ENCODE measurements at regions not wholly inside any gene's neighbourhood (a gene's known extent, or its start where the extent isn't known, plus 50 kb on each side); places are given as distances from the start of the nearest gene placed in this dataset.
"Not testable (repeated sequence)": the region's sequence is repeated elsewhere in the genome, so short reads cannot be mapped to it uniquely, and the experiment has no call there.

GRCh38 chr21:38041493-38041892, 125.2 kb upstream of the KCNJ6 start:
- no peak for DNase-seq (ENCODE audit: low spot score)

GRCh38 chr21:38042246-38042645, 126.0 kb upstream of the KCNJ6 start:
- DNase-seq (ENCODE audit: low spot score) = no peak

GRCh38 chr21:38048167-38048566, 131.9 kb upstream of the KCNJ6 start:
- DNase-seq (ENCODE audit: low spot score) = no peak

DNA sequence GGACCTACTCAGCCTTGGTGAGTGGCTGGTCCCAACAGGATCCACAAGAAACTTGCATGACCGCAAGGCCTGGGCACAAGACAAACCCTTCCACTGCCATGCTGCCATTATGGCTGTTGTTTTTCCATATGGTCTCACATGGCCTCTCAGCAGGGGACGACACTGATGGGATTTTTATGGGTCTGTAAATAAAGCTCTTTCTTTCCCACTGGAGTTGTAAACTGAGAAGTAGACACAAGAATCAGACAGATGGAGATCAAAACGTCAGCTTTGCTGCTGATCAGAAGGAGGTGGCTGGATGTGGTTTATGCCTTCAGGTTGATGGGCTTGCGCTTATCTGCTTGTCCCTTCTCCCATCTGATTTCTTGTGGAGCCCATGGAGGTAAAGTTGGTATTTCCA, 138.1 kb upstream of the KCNJ6 start:
- DNase-seq (ENCODE audit: low spot score) = no peak

- no peak for DNase-seq (ENCODE audit: low spot score)
Observed at GRCh38 chr21:38056481-38056880, 140.2 kb upstream of the KCNJ6 start.

- no peak for DNase-seq (ENCODE audit: low spot score)
Observed at GRCh38 chr21:38057626-38058025, 141.4 kb upstream of the KCNJ6 start.

DNA sequence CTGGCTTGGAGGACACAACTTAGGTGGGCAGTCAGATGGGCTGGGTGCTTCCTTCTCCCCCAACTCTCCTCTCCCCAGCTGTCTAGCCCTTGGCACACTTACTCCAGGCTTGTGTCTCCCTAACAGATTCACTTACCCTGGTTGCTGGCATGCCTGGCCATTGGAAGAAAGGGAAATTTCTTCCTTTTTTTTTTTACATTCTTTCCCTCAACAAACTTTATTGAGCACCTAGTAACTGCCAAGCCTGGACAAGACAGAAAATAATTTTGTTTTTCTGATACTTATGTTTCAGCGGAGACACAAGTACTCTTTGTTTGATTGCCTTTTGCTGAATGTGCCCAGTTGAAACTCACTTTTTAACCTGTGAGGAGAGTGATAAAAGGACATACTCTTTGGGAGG, 144.3 kb upstream of the KCNJ6 start:
- no peak for DNase-seq (ENCODE audit: low spot score)

GRCh38 chr21:38067086-38067739, 151.0 kb upstream of the KCNJ6 start:
- DNase-seq (ENCODE audit: low spot score) = no peak

DNA sequence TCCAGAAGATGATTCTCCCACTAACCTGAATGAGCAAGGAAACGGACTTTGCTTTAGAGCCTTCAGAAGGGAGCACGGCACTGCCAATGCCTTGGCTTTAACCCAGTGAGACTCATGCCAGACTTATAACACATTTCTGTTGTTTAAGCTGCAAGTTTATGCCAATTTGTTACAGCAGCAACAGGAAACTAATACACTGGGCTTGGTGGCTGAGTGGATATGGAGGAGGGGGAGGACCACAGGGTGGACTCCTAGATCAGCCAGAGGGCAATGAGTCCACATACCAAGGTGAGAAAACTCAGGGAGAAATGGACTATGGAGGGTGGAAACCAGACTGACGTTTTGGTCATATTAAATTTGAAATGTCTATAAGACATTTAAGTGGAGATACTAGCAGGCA, 156.2 kb upstream of the KCNJ6 start:
- no peak for DNase-seq (ENCODE audit: low spot score)

GRCh38 chr21:38075833-38076587, 159.8 kb upstream of the KCNJ6 start:
- DNase-seq (ENCODE audit: low spot score) = no peak

- DNase-seq (ENCODE audit: low spot score) = no peak
Observed at GRCh38 chr21:38077569-38077968, 161.3 kb upstream of the KCNJ6 start.

DNA sequence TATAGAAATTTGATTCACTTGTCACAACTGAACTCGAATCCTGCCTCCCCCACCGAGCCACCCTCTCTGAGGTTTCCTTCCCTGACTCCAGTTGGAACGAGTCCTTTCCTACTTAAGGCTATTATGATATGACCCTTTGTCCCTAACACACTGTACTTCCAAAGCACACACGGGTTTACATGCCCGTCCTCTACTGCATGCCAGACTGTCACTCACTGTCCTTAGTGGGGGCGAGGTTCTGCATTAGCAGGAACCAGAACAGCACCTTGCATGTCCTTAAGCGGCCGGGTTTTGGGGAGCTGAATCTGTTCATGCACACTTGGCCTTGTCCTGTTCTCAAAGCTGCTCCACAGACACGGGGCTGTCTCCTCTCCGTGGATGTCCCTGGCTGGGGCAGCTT, 164.6 kb upstream of the KCNJ6 start:
- DNase-seq (ENCODE audit: low spot score) = no peak

DNA sequence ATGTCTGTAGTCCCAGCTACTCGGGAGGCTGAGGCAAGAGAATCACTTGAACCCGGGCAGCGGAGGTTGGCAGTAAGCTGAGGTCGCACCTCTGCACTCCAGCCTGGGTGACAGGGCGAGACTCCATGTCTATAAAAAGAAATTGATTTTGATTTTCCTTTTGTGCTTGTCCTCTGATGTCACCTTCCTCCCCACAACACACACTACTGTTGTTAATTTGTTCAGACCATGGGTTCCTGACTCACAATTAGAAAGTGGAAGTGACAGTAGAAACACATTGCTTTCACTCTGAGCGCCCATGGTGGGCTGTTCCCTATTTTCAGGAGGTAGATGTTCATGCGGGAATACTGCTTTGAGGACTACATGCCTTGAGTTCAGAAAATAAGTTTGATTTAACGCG, 165.5 kb upstream of the KCNJ6 start:
- DNase-seq (ENCODE audit: low spot score) = no peak

DNA sequence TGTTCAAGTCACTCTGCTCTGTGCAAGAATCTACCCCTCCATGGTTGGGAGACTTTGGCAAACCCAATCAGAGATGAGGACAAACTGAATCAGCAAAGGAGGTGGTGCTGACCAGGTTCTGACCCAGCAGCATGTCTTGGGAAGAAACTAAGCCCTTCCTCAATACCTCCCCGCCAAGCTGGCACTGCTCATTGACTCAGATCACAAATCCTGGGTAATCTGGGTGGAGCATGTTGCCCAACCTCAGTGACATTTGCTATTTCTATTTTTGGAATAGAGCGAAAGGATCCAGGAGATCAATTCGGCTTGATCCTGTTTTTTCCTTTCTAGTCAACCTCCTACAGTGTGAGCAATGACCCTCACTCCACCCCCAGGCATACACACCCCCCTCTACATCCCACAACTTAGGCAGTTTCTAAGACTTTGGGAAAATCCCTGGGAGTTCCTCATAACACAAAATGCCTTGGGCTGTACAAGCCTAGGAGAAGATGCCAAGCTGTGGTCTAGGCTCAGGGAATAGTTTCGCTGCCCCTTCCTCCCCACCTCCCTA, 166.8 kb upstream of the KCNJ6 start:
- DNase-seq (ENCODE audit: low spot score) = no peak

- DNase-seq (ENCODE audit: low spot score) = no peak
Observed at GRCh38 chr21:38083535-38083934, 167.3 kb upstream of the KCNJ6 start.

- no peak for DNase-seq (ENCODE audit: low spot score)
Observed at GRCh38 chr21:38086580-38086979, 170.2 kb upstream of the KCNJ15 start.

GRCh38 chr21:38088916-38089762, 167.7 kb upstream of the KCNJ15 start:
- no peak for DNase-seq (ENCODE audit: low spot score)

GRCh38 chr21:38089763-38090046, 167.1 kb upstream of the KCNJ15 start:
- no peak for DNase-seq (ENCODE audit: low spot score)

DNA sequence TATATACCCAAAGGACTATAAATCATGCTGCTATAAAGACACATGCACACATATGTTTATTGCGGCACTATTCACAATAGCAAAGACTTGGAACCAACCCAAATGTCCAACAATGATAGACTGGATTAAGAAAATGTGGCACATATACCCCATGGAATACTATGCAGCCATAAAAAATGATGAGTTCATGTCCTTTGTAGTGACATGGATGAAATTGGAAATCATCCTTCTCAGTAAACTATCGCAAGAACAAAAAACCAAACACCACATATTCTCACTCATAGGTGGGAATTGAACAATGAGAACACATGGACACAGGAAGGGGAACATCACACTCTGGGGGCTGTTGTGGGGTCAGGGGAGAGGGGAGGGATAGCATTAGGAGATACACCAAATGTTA, 165.7 kb upstream of the KCNJ15 start:
- not testable (repeated sequence) for DNase-seq (ENCODE audit: low spot score)

- no peak for DNase-seq (ENCODE audit: low spot score)
Observed at GRCh38 chr21:38092051-38092450, 164.7 kb upstream of the KCNJ15 start.

DNA sequence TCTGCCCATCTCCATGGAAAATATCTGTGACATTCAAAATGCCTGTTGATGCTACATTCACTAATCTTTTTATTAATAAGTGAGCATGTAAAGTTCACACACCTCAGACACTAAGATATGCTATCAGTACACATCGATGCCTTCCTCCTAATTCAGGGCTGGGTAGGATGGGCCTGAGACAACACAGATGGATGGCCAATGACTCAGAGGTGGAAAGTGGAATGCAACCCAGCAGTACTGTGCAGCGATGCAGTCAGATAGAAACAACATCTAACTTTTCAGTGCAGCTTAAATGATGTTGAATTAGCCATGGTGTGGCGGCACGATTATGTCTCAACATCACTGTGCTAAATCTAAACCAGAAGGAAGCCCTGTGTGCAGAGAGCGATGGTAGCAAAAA, 161.6 kb upstream of the KCNJ15 start:
- DNase-seq (ENCODE audit: low spot score) = no peak

- DNase-seq (ENCODE audit: low spot score) = no peak
Observed at GRCh38 chr21:38097789-38098188, 159.0 kb upstream of the KCNJ15 start.

DNA sequence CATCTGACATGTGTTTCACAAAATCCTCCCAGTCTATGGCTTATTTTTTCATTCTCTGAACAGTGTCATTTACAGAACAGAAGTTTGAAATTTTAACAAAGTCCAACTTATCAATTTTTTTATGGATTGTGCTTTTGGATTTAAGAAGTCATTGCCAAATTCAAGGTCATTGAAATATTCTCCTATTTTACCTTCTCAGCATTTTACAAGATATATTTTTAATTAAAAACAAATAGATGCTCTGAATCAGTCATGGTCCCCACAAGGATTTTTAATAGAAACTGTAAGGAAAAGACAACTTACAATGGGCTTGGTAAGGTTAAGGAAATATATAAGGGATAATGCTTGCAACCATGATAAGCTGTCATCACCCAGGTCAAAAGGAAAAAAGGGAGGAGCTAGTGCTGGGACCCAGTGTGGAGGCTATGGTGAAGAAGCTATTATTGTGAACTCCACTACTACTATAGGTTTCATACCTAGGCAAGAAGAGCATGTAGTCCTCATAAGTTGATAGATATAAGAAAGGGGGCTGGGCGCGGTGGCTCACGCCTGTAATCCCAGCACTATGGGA, 144.5 kb upstream of the KCNJ15 start:
- DNase-seq (ENCODE audit: low spot score) = no peak
